NCI-H345 (cell line): ENCODE measurements at regions not wholly inside any gene's neighbourhood (a gene's known extent, or its start where the extent isn't known, plus 50 kb on each side); places are given as distances from the start of the nearest gene placed in this dataset.

ENCODE experiments used
- DNase-seq: peaks from one replicate; lab custom pipeline; 2025; lab: John Stamatoyannopoulos, UW

GRCh38 chr13:21757763-21758162 is 86.9 kb downstream of the FGF9 start:
- no peak for DNase-seq

GRCh38 chr13:21758441-21758840 is 87.6 kb downstream of the FGF9 start:
- DNase-seq, result no peak

- DNase-seq, result no peak
These were observed 88.6 kb downstream of the FGF9 start for GRCh38 chr13:21759463-21759862.

GRCh38 chr13:21759911-21760310 is 89.0 kb downstream of the FGF9 start:
- DNase-seq, result no peak

GRCh38 chr13:21761770-21762169 is 90.9 kb downstream of the FGF9 start:
- no peak for DNase-seq

GRCh38 chr13:21762512-21762911 is 91.6 kb downstream of the FGF9 start:
- no peak for DNase-seq

- DNase-seq, result no peak
These were observed 96.2 kb downstream of the FGF9 start for GRCh38 chr13:21767032-21767431.

- no peak for DNase-seq
These were observed 100.2 kb downstream of the FGF9 start for GRCh38 chr13:21771075-21771474.

GRCh38 chr13:21777166-21777565 is 106.3 kb downstream of the FGF9 start:
- DNase-seq, result no peak

GRCh38 chr13:21777813-21778212 is 106.9 kb downstream of the FGF9 start:
- DNase-seq, result no peak

GRCh38 chr13:21782736-21783135 is 111.9 kb downstream of the FGF9 start:
- DNase-seq, result no peak

- DNase-seq, result no peak
These were observed 115.1 kb downstream of the FGF9 start for GRCh38 chr13:21785990-21786389.

GRCh38 chr13:21796066-21796465 is 125.2 kb downstream of the FGF9 start:
- no peak for DNase-seq

GRCh38 chr13:21796775-21797514 is 126.1 kb downstream of the FGF9 start:
- no peak for DNase-seq

GRCh38 chr13:21797736-21798135 is 126.9 kb downstream of the FGF9 start:
- DNase-seq, result no peak

- no peak for DNase-seq
These were observed 127.3 kb downstream of the FGF9 start for GRCh38 chr13:21798181-21798580.

- peak; percentile 2 for DNase-seq
These were observed 128.8 kb downstream of the FGF9 start for GRCh38 chr13:21799671-21800070.

GRCh38 chr13:21800837-21801616 is 130.2 kb downstream of the FGF9 start:
- DNase-seq, result no peak

- no peak for DNase-seq
These were observed 134.9 kb downstream of the FGF9 start for GRCh38 chr13:21805733-21806132.

- DNase-seq, result peak; percentile 75
These were observed 141.3 kb downstream of the FGF9 start for GRCh38 chr13:21812192-21812626.

GRCh38 chr13:21813110-21813509 is 142.2 kb downstream of the FGF9 start:
- no peak for DNase-seq

GRCh38 chr13:21813844-21814243 is 143.0 kb downstream of the FGF9 start:
- no peak for DNase-seq

- DNase-seq, result no peak
These were observed 143.7 kb downstream of the FGF9 start for GRCh38 chr13:21814604-21815003.
